Progenitor cell of endocrine pancreas (in vitro differentiated cells): ENCODE measurements at regions not wholly inside any gene's neighbourhood (a gene's known extent, or its start where the extent isn't known, plus 50 kb on each side); places are given as distances from the start of the nearest gene placed in this dataset.

Source experiments
- DNase-seq: peaks from one replicate; pipeline ENCODE4 v3.0.0; 2021; ENCODE audit warnings: low spot score; ENCODE audit not compliant: unreplicated experiment
- H3K27ac Mint-ChIP-seq: 2 replicates; pipeline ENCODE4 v1.8.0; 2021; ENCODE audit warnings: mild to moderate bottlenecking, moderate library complexity, mixed read lengths
- H3K27me3 Mint-ChIP-seq: 2 replicates; pipeline ENCODE4 v1.8.0; 2021; ENCODE audit warnings: mixed read lengths
- H3K36me3 Mint-ChIP-seq: 2 replicates; pipeline ENCODE4 v1.8.0; 2022; ENCODE audit warnings: mixed read lengths; ENCODE audit not compliant: insufficient read depth
- H3K4me1 Mint-ChIP-seq: 2 replicates; pipeline ENCODE4 v1.8.0; 2021; ENCODE audit warnings: low read depth, mixed read lengths
- H3K4me3 Mint-ChIP-seq: 2 replicates; pipeline ENCODE4 v1.8.0; 2021; ENCODE audit warnings: low read depth, mild to moderate bottlenecking, moderate library complexity, mixed read lengths
- H3K9me3 Mint-ChIP-seq: 2 replicates; pipeline ENCODE4 v1.8.0; 2021; ENCODE audit warnings: low read depth, mixed read lengths
- TF ChIP-seq, protein P1 (sequence below): fragments of 200-600 bp; sonication (generic); IDR thresholded peaks from one replicate; pipeline ENCODE4 v1.5.0; 2021; ENCODE audit warnings: antibody characterized with exemption, mild to moderate bottlenecking; ENCODE audit not compliant: unreplicated experiment

DNA sequence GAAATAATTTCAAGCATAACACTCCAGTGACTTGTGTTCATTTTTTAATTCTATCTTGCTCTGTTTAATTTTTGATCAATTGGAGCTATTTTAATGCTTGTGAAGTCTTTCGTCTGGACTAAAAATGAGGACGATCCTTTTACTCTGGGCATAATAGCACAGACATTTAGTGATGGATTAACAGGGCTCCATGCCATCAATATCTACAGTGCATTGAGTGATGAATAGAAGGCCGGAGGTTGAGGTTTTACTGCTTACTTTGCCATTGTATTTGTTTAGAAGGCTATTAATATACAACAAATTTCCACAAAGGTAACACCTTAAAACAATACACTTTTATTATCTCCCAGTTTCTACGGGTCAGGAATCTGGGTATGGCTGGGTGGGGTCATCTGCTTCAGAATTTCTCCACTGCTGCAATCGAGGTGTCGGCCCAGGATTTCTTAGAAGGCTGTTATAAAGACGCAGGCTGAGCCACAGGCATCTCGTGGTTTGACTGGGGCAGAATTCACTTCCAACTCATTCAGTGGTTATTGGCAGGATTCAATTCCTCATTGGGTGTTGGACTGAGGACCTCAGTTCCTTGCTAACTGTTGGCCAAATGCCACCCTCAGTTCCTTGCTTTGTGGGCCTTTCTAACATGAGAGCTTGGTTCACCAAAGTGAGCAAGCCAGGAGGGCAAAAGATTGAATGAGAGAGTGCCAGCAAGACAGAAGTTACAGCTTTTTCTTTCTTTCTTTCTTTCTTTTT lies 265.4 kb upstream of the VLDLR start:
- TF ChIP-seq, protein P1, sequence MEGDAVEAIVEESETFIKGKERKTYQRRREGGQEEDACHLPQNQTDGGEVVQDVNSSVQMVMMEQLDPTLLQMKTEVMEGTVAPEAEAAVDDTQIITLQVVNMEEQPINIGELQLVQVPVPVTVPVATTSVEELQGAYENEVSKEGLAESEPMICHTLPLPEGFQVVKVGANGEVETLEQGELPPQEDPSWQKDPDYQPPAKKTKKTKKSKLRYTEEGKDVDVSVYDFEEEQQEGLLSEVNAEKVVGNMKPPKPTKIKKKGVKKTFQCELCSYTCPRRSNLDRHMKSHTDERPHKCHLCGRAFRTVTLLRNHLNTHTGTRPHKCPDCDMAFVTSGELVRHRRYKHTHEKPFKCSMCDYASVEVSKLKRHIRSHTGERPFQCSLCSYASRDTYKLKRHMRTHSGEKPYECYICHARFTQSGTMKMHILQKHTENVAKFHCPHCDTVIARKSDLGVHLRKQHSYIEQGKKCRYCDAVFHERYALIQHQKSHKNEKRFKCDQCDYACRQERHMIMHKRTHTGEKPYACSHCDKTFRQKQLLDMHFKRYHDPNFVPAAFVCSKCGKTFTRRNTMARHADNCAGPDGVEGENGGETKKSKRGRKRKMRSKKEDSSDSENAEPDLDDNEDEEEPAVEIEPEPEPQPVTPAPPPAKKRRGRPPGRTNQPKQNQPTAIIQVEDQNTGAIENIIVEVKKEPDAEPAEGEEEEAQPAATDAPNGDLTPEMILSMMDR: no peak
- H3K36me3 Mint-ChIP-seq: no peaks in the 10 kb centered on the region
- peaks cover 2% of the 10 kb centered on the region for H3K4me1 Mint-ChIP-seq
- peaks cover 4% of the 10 kb centered on the region for H3K9me3 Mint-ChIP-seq
- no peak overlapping the region for H3K4me3 Mint-ChIP-seq
- H3K27ac Mint-ChIP-seq: no peak overlapping the region
- H3K27me3 Mint-ChIP-seq: peaks cover 7% of the 10 kb centered on the region
- no peak for DNase-seq

DNA sequence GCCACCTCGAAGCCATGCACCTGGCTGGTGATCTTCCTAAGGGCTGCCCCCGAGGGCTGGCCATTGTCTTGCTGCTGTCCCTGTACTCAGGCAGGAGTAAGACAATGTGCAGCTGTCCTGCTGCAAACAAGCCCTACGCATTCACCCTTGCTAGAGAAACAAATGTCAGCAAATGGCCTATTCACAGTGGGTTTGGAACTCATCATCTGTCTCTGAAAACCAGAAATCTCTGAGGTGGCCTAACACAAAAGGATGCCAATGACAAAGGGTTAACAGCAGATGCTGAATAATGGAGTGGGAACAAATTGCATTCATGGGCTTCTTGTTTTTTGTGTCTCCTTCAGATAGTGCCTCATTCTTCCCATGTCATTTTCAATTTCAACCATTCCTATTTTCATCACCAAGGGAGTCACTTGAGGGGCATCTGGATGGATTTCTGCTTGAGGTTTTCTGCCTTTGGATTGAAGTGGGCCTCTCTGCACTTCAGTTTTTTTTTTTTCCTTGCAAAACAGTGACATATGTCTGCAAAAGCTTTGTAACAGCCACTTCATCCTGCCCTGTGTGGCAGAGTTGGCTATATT lies 261.6 kb upstream of the VLDLR start:
- Mint-ChIP-seq H3K9me3 (no peaks in the 10 kb centered on the region), H3K27me3 (peaks cover 3% of the 10 kb centered on the region), H3K4me1 (peaks cover 2% of the 10 kb centered on the region), H3K27ac (no peak overlapping the region), H3K36me3 (no peaks in the 10 kb centered on the region), H3K4me3 (no peak overlapping the region)
- TF ChIP-seq, protein P1: no peak
- no peak for DNase-seq

DNA sequence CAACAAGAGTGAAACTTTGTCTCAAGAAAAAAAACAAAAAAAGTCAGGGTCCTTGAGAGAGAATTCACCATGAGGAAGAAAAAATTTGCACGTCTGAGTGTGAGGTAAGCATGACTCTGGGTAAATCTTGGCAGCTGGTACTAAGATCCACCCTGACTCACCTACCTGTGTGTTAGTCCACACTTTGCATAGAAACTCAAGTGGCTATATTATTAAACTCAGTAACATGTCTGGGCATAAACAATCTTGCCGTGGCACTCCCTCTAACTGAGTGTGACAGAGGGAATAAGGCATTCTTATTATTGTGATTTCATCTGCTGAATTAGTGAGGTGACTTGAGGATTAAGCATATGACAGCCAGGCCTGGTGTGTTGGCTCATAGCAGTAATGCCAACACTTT lies 259.4 kb upstream of the VLDLR start:
- H3K4me1 Mint-ChIP-seq: no peaks in the 10 kb centered on the region
- no peaks in the 10 kb centered on the region for H3K36me3 Mint-ChIP-seq
- no peak overlapping the region for H3K4me3 Mint-ChIP-seq
- H3K9me3 Mint-ChIP-seq: no peaks in the 10 kb centered on the region
- DNase-seq: no peak
- no peak overlapping the region for H3K27ac Mint-ChIP-seq
- H3K27me3 Mint-ChIP-seq: peaks cover 3% of the 10 kb centered on the region
- TF ChIP-seq, protein P1: no peak

DNA sequence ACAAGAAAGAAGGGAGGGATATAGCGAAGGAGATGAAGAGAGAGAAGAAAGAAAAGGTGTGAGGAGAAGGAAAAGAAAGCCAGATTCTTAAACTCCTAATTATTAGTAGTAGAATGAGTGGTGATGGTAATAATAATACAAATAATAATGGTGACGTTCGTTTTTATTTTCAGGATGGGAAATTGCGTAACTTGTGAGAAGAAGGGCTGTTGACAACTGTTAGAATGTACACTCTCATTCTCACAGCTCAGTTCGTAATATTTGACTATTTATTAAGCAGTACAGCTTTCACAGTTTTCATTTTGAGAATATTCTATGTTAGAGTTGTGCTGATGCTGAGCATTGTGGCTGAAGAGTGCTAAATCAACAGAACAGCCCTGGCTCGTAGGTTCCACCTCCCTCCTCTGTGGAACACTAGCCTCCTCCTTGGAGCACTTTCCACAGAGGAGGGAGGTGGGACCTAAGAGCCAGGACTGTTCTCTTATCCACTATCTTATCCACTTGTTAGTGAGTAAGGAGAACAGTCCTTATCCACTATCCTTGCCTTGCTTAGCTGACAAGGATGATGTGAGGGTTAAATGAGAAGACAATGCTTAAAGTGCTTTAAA lies 258.3 kb upstream of the VLDLR start:
- DNase-seq: no peak
- H3K27ac Mint-ChIP-seq: no peak overlapping the region
- H3K36me3 Mint-ChIP-seq: no peaks in the 10 kb centered on the region
- no peak overlapping the region for H3K4me3 Mint-ChIP-seq
- H3K9me3 Mint-ChIP-seq: no peaks in the 10 kb centered on the region
- peaks cover 3% of the 10 kb centered on the region for H3K27me3 Mint-ChIP-seq
- TF ChIP-seq, protein P1: no peak
- no peaks in the 10 kb centered on the region for H3K4me1 Mint-ChIP-seq

DNA sequence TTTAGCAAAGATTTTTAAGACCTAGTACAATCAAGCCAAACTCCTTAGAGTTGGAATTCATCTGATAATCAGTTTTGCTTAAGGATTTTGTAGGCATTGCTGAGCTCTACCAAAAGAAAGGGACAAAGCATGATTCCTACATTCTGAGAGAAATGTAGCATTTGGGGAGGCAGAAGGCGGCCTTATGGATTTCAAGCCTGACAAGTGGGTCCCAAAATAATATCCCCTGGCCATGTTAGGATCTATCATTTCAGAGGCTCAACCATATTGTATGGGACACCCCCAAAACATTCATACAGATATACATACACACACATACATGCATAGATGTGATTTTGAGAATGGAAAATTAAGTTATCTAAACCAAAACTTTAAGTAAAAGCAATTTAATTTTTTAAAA lies 257.8 kb upstream of the VLDLR start:
- Mint-ChIP-seq H3K9me3 (no peaks in the 10 kb centered on the region), H3K27ac (no peak overlapping the region), H3K27me3 (peaks cover 3% of the 10 kb centered on the region), H3K4me3 (no peak overlapping the region), H3K4me1 (no peaks in the 10 kb centered on the region), H3K36me3 (no peaks in the 10 kb centered on the region)
- no peak for DNase-seq
- TF ChIP-seq, protein P1: no peak
